NCI-H226 (cell line): ENCODE measurements at regions not wholly inside any gene's neighbourhood (a gene's known extent, or its start where the extent isn't known, plus 50 kb on each side); places are given as distances from the start of the nearest gene placed in this dataset.

Experiments
- DNase-seq: peaks from one replicate; pipeline ENCODE4 v3.0.0-alpha.2; 2015

- DNase-seq, result peak; percentile 67
These were observed 57.3 kb upstream of the PLSCR4 start for GRCh38 chr3:146308222-146308621.

- no peak for DNase-seq
These were observed 56.5 kb upstream of the PLSCR4 start for GRCh38 chr3:146307456-146307725.

GRCh38 chr3:146306656-146307455 lies 56.0 kb upstream of the PLSCR4 start:
- DNase-seq, result no peak

- DNase-seq, result no peak
These were observed 55.0 kb upstream of the PLSCR4 start for GRCh38 chr3:146305808-146306423.

- DNase-seq, result no peak
These were observed 49.9 kb upstream of the PLSCR4 start for GRCh38 chr3:146300768-146301167.
